H1 (cell line): ENCODE measurements at regions not wholly inside any gene's neighbourhood (a gene's known extent, or its start where the extent isn't known, plus 50 kb on each side); places are given as distances from the start of the nearest gene placed in this dataset.

Experiments
- JUN ChIP-seq: IDR thresholded peaks from 2 replicates; pipeline ENCODE4 v1.6.1; 2011; ENCODE audit warnings: low read depth, mild to moderate bottlenecking, improper control_type of control experiment, low read length
- JUND ChIP-seq: IDR thresholded peaks from 2 replicates; pipeline ENCODE4 v1.6.1; 2011; ENCODE audit warnings: mild to moderate bottlenecking, improper control_type of control experiment, low read length
- RFX5 ChIP-seq: IDR thresholded peaks from 2 replicates; pipeline ENCODE4 v1.6.1; 2011; ENCODE audit warnings: low read depth, low read length, improper control_type of control experiment, borderline replicate concordance
- SIN3A ChIP-seq, 2 experiments: IDR thresholded peaks in 1 of 2; conservative IDR thresholded peaks in 1 of 2; 2 replicates each; pipeline ENCODE4 v1.6.1; 2011 to 2012; ENCODE audit warnings: low read length in 2 of 2, improper control_type of control experiment in 1 of 2, low read depth in 1 of 2, mild to moderate bottlenecking in 1 of 2
- TF ChIP-seq, protein P1 (sequence below): IDR thresholded peaks from 2 replicates; pipeline ENCODE4 v1.6.1; 2012; ENCODE audit warnings: inconsistent platforms
- TF ChIP-seq, protein P2 (sequence below): IDR thresholded peaks from 2 replicates; pipeline ENCODE4 v1.6.1; 2011; ENCODE audit warnings: low read depth, mild to moderate bottlenecking, low read length; ENCODE audit not compliant: insufficient read depth

- TF ChIP-seq, protein P1, sequence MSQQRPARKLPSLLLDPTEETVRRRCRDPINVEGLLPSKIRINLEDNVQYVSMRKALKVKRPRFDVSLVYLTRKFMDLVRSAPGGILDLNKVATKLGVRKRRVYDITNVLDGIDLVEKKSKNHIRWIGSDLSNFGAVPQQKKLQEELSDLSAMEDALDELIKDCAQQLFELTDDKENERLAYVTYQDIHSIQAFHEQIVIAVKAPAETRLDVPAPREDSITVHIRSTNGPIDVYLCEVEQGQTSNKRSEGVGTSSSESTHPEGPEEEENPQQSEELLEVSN, result no peak
- TF ChIP-seq RFX5, result no peak
- no peak for TF ChIP-seq JUN
- TF ChIP-seq, protein P2, sequence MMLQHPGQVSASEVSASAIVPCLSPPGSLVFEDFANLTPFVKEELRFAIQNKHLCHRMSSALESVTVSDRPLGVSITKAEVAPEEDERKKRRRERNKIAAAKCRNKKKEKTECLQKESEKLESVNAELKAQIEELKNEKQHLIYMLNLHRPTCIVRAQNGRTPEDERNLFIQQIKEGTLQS, result no peak
- no peak for TF ChIP-seq SIN3A (conservative IDR thresholded peaks at IDR 0.05 in 1 of 2, IDR thresholded peaks at IDR 0.05 in 1 of 2; ENCODE audit: low read depth in 1 of 2, low read length in 2 of 2)
- no peak for TF ChIP-seq JUND
Measured at GRCh38 chr2:40528564-40528963, 76.7 kb upstream of the SLC8A1 start (continued).
